Trophoblast cell (in vitro differentiated cells and primary cell): ENCODE measurements at regions not wholly inside any gene's neighbourhood (a gene's known extent, or its start where the extent isn't known, plus 50 kb on each side); places are given as distances from the start of the nearest gene placed in this dataset.

Experiments
- DNase-seq, 2 donors: peaks; one replicate each; pipeline ENCODE4 v3.0.0-alpha.2; 2016
- H2AFZ ChIP-seq: 2 replicates; pipeline ENCODE4 v1.6.1; 2013; ENCODE audit warnings: low read length, moderate library complexity, mild to moderate bottlenecking; ENCODE audit not compliant: insufficient read depth, poor library complexity
- H2AK5ac ChIP-seq: 2 replicates; pipeline ENCODE4 v1.6.1; 2013; ENCODE audit warnings: mild to moderate bottlenecking, low read length
- H2BK120ac ChIP-seq: 2 replicates; pipeline ENCODE4 v1.6.1; 2013; ENCODE audit warnings: low read length, mild to moderate bottlenecking, moderate library complexity; ENCODE audit not compliant: insufficient read depth, poor library complexity
- H2BK12ac ChIP-seq: 2 replicates; pipeline ENCODE4 v1.6.1; 2013; ENCODE audit warnings: mild to moderate bottlenecking, low read length, moderate library complexity
- H2BK5ac ChIP-seq: 2 replicates; pipeline ENCODE4 v1.6.1; 2013; ENCODE audit warnings: low read length, low read depth, moderate library complexity, mild to moderate bottlenecking; ENCODE audit not compliant: poor library complexity
- H3K14ac ChIP-seq: 2 replicates; pipeline ENCODE4 v1.6.1; 2013; ENCODE audit warnings: mild to moderate bottlenecking, low read length
- H3K18ac ChIP-seq: 2 replicates; pipeline ENCODE4 v1.6.1; 2013; ENCODE audit warnings: mild to moderate bottlenecking, low read length
- H3K23ac ChIP-seq: 2 replicates; pipeline ENCODE4 v1.6.1; 2013; ENCODE audit warnings: low read length
- H3K27ac ChIP-seq: 2 replicates; pipeline ENCODE4 v1.5.1; 2013; ENCODE audit warnings: low read depth, mild to moderate bottlenecking, inconsistent platforms, low read length, moderate library complexity
- H3K27me3 ChIP-seq: 2 replicates; pipeline ENCODE4 v1.6.1; 2013; ENCODE audit warnings: inconsistent platforms, mild to moderate bottlenecking, low read length, moderate library complexity; ENCODE audit not compliant: insufficient read depth
- H3K36me3 ChIP-seq, 2 experiments: 1 replicate in 1 of 2; 2 replicates in 1 of 2; pipeline ENCODE4 v1.6.1; 2013; ENCODE audit warnings: low read length in 2 of 2, mild to moderate bottlenecking in 2 of 2, moderate library complexity in 1 of 2; ENCODE audit not compliant: insufficient read depth in 2 of 2, control insufficient read depth in 1 of 2
- H3K4ac ChIP-seq: 2 replicates; pipeline ENCODE4 v1.6.1; 2013; ENCODE audit warnings: low read depth, mild to moderate bottlenecking, low read length, moderate library complexity
- H3K4me1 ChIP-seq, 2 experiments: 1 replicate in 1 of 2; 2 replicates in 1 of 2; pipeline ENCODE4 v1.6.1; 2013; ENCODE audit warnings: low read length in 2 of 2, mild to moderate bottlenecking in 2 of 2, moderate library complexity in 1 of 2; ENCODE audit not compliant: insufficient read depth in 2 of 2, control insufficient read depth in 1 of 2
- H3K4me2 ChIP-seq: 2 replicates; pipeline ENCODE4 v1.6.1; 2013; ENCODE audit warnings: inconsistent platforms, mild to moderate bottlenecking, low read length, moderate library complexity
- H3K4me3 ChIP-seq: 2 replicates; pipeline ENCODE4 v1.5.1; 2013; ENCODE audit warnings: mild to moderate bottlenecking, low read depth, low read length, inconsistent platforms
- H3K79me1 ChIP-seq: one replicate; pipeline ENCODE4 v1.6.1; 2013; ENCODE audit warnings: low read length
- H3K79me2 ChIP-seq: 2 replicates; pipeline ENCODE4 v1.6.1; 2013; ENCODE audit warnings: low read length, mild to moderate bottlenecking; ENCODE audit not compliant: control insufficient read depth, insufficient read depth, poor library complexity
- H3K9ac ChIP-seq: 2 replicates; pipeline ENCODE4 v1.6.1; 2013; ENCODE audit warnings: mild to moderate bottlenecking, low read length
- H3K9me3 ChIP-seq: 2 replicates; pipeline ENCODE4 v1.6.1; 2013; ENCODE audit warnings: low read depth, mild to moderate bottlenecking, control low read depth, inconsistent platforms, low read length; ENCODE audit not compliant: insufficient read depth
- H4K12ac ChIP-seq: 2 replicates; pipeline ENCODE4 v1.6.1; 2013; ENCODE audit warnings: low read depth, mild to moderate bottlenecking, low read length, moderate library complexity
- H4K8ac ChIP-seq: 2 replicates; pipeline ENCODE4 v1.6.1; 2013; ENCODE audit warnings: low read depth, mild to moderate bottlenecking, low read length, moderate library complexity
- H4K91ac ChIP-seq: one replicate; pipeline ENCODE4 v1.6.1; 2013; ENCODE audit warnings: low read depth, mild to moderate bottlenecking, low read length, moderate library complexity
- WGBS: extraction: QIAGEN DNeasy Blood & Tissue Kit; methylation state at CpG from one replicate; pipeline ENCODE4 v1.1.7; 2013; ENCODE audit warnings: missing lambda C conversion rate; ENCODE audit not compliant: insufficient read length, insufficient coverage; ENCODE audit errors: extremely low coverage; 5-methylcytosine and 5-hydroxymethylcytosine counted together

GRCh38 chr9:26520141-26520540, 372.5 kb downstream of the CAAP1 start:
- Histone ChIP-seq H4K8ac (no peak overlapping the region), H3K14ac (no peak overlapping the region), H3K9me3 (no peaks in the 10 kb centered on the region), H3K4me2 (no peak overlapping the region), H3K79me1 (no peaks in the 10 kb centered on the region), H3K18ac (no peak overlapping the region), H2AFZ (no peak overlapping the region), H3K27ac (no peak overlapping the region), H3K4me3 (no peak overlapping the region), H3K4ac (no peak overlapping the region), H2BK5ac (no peak overlapping the region), H2BK12ac (no peak overlapping the region), H3K27me3 (no peaks in the 10 kb centered on the region), H3K9ac (no peak overlapping the region), H3K23ac (no peak overlapping the region), H4K91ac (no peak overlapping the region), H3K36me3 (no peaks in the 10 kb centered on the region), H3K79me2 (no peaks in the 10 kb centered on the region), H4K12ac (no peak overlapping the region), H3K4me1 (no peaks in the 10 kb centered on the region), H2BK120ac (no peak overlapping the region), H2AK5ac (no peak overlapping the region)
- no peak for DNase-seq
- WGBS = no CpG with 5 or more reads among the region's 1 CpG

- Histone ChIP-seq H4K8ac (no peak overlapping the region), H2AK5ac (no peak overlapping the region), H4K12ac (no peak overlapping the region), H4K91ac (no peak overlapping the region), H3K9ac (no peak overlapping the region), H3K23ac (no peak overlapping the region), H3K79me1 (no peaks in the 10 kb centered on the region), H2BK5ac (no peak overlapping the region), H3K4me1 (no peaks in the 10 kb centered on the region), H2BK12ac (no peak overlapping the region), H3K27ac (no peak overlapping the region), H3K4me3 (no peak overlapping the region), H3K9me3 (no peaks in the 10 kb centered on the region), H3K14ac (no peak overlapping the region), H3K27me3 (no peaks in the 10 kb centered on the region), H2AFZ (no peak overlapping the region), H3K36me3 (no peaks in the 10 kb centered on the region), H3K79me2 (no peaks in the 10 kb centered on the region), H3K4ac (no peak overlapping the region), H2BK120ac (no peak overlapping the region), H3K18ac (no peak overlapping the region), H3K4me2 (no peak overlapping the region)
- WGBS = no CpG with 5 or more reads among the region's 1 CpG
- DNase-seq = no peak
Measured at GRCh38 chr9:26516773-26517343, 375.7 kb downstream of the CAAP1 start.

GRCh38 chr9:26513730-26514129, 378.9 kb downstream of the CAAP1 start:
- H3K18ac ChIP-seq = no peak overlapping the region
- no peak overlapping the region for H2BK120ac ChIP-seq
- DNase-seq = no peak
- H2BK5ac ChIP-seq = no peak overlapping the region
- H3K9me3 ChIP-seq = no peaks in the 10 kb centered on the region
- H3K14ac ChIP-seq = no peak overlapping the region
- no peak overlapping the region for H2AK5ac ChIP-seq
- H3K4me3 ChIP-seq = no peak overlapping the region
- no peak overlapping the region for H3K27ac ChIP-seq
- H4K8ac ChIP-seq = no peak overlapping the region
- H3K79me1 ChIP-seq = no peaks in the 10 kb centered on the region
- no peak overlapping the region for H2BK12ac ChIP-seq
- H3K4me2 ChIP-seq = no peak overlapping the region
- no peak overlapping the region for H4K12ac ChIP-seq
- H3K27me3 ChIP-seq = no peaks in the 10 kb centered on the region
- H3K4me1 ChIP-seq = no peaks in the 10 kb centered on the region
- H3K23ac ChIP-seq = no peak overlapping the region
- no peak overlapping the region for H2AFZ ChIP-seq
- no peaks in the 10 kb centered on the region for H3K36me3 ChIP-seq
- no CpG with 5 or more reads among the region's 4 CpGs for WGBS
- H4K91ac ChIP-seq = no peak overlapping the region
- no peaks in the 10 kb centered on the region for H3K79me2 ChIP-seq
- no peak overlapping the region for H3K9ac ChIP-seq
- no peak overlapping the region for H3K4ac ChIP-seq

DNA sequence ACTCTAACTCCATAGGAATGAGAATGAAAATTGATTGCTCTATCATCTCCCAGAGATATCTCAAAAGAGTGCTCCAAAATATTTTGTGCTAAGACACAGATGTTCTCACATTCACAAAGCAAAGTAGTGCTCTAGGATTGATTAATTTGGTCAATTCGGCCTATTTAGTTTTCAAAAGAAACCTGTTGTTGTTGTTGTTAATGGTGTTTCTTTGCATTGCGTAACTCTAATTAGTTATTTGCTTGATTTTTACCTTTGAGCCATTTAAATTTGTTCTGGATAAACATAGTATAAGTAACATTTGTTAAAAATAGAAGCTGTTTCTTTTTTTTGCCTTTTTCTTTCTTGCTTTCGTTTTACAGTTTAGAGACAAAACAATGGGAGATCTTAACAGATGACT, 382.5 kb downstream of the CAAP1 start:
- DNase-seq = no peak
- Histone ChIP-seq H3K23ac (no peak overlapping the region), H3K36me3 (no peaks in the 10 kb centered on the region), H3K4me2 (no peak overlapping the region), H2BK5ac (no peak overlapping the region), H3K27ac (no peak overlapping the region), H4K91ac (no peak overlapping the region), H3K27me3 (no peaks in the 10 kb centered on the region), H2AK5ac (no peak overlapping the region), H3K79me1 (no peaks in the 10 kb centered on the region), H4K8ac (no peak overlapping the region), H2AFZ (no peak overlapping the region), H3K18ac (no peak overlapping the region), H2BK120ac (no peak overlapping the region), H2BK12ac (no peak overlapping the region), H3K9ac (no peak overlapping the region), H3K14ac (no peak overlapping the region), H3K4me3 (no peak overlapping the region), H4K12ac (no peak overlapping the region), H3K9me3 (no peaks in the 10 kb centered on the region), H3K79me2 (no peaks in the 10 kb centered on the region), H3K4ac (no peak overlapping the region), H3K4me1 (no peaks in the 10 kb centered on the region)
- WGBS = no CpG with 5 or more reads among the region's 3 CpGs
